Activated CD8-positive, alpha-beta T cell treated with anti-CD3 and anti-CD28 coated beads for 36 hours (primary cell): ENCODE measurements at regions not wholly inside any gene's neighbourhood (a gene's known extent, or its start where the extent isn't known, plus 50 kb on each side); places are given as distances from the start of the nearest gene placed in this dataset.

Experiments
- ATAC-seq: fragments of 200-7000 bp; cut with Tn5 transposase; one replicate; pipeline ENCODE4 v1.10.0; 2021; ENCODE audit warnings: mild to moderate bottlenecking, moderate library complexity
- CTCF ChIA-PET: fragments of 350-600 bp; sonication (Branson Sonifier 250); formaldehyde crosslinking; loops from one replicate; lab custom pipeline; 2021; ENCODE audit warnings: antibody characterized with exemption; lab: Charles Lee
- POLR2A ChIA-PET: fragments of 350-600 bp; sonication (Branson Sonifier 250); formaldehyde crosslinking; loops from one replicate; lab custom pipeline; 2021; ENCODE audit warnings: antibody characterized with exemption; lab: Charles Lee
- DNase-seq: peaks from one replicate; pipeline ENCODE4 v3.0.0-alpha.2; 2020
- H3K27ac Mint-ChIP-seq: one replicate; pipeline ENCODE4 v1.8.0; 2021; ENCODE audit warnings: mild to moderate bottlenecking, mixed read lengths
- H3K27me3 Mint-ChIP-seq: one replicate; pipeline ENCODE4 v1.8.0; 2021; ENCODE audit warnings: mixed read lengths
- H3K36me3 Mint-ChIP-seq: one replicate; pipeline ENCODE4 v1.8.0; 2021; ENCODE audit warnings: low read depth, mixed read lengths
- H3K4me1 Mint-ChIP-seq: one replicate; pipeline ENCODE4 v1.8.0; 2021; ENCODE audit warnings: low read depth, mixed read lengths
- H3K4me3 Mint-ChIP-seq: one replicate; pipeline ENCODE4 v1.8.0; 2021; ENCODE audit warnings: mild to moderate bottlenecking, moderate library complexity, mixed read lengths
- H3K9me3 Mint-ChIP-seq: one replicate; pipeline ENCODE4 v1.8.0; 2021; ENCODE audit warnings: mixed read lengths
- CTCF ChIP-seq: fragments of 200-600 bp; IDR thresholded peaks from one replicate; pipeline ENCODE4 v1.8.0; 2022; ENCODE audit warnings: antibody characterized with exemption, mild to moderate bottlenecking
- intact Hi-C: fragments of 100-400 bp; cut with micrococcal nuclease; formaldehyde crosslinking; loops from one replicate; pipeline ENCODE4 v1.10.0; 2022

- H3K4me3 Mint-ChIP-seq, result no peak overlapping the region
- peaks cover 1% of the 10 kb centered on the region for H3K9me3 Mint-ChIP-seq
- DNase-seq (no peak), ATAC-seq (no peak)
- H3K36me3 Mint-ChIP-seq, result no peaks in the 10 kb centered on the region
- intact Hi-C loops, result no loop called here
- no peak overlapping the region for H3K27ac Mint-ChIP-seq
- no peak for TF ChIP-seq CTCF
- peaks cover 1% of the 10 kb centered on the region for H3K27me3 Mint-ChIP-seq
- ChIA-PET CTCF (interaction anchor here (0.8 kb wide), 1 partner anchor 1238 kb away, joined by 3 read pairs; no protein-coding TSS in a partner anchor), POLR2A (no interaction called here)
- no peaks in the 10 kb centered on the region for H3K4me1 Mint-ChIP-seq
These were observed 185.4 kb upstream of the NCKAP5 start for GRCh38 chr2:133753665-133754064.

GRCh38 chr2:133755480-133756300 lies 187.4 kb upstream of the NCKAP5 start:
- DNase-seq (no peak), ATAC-seq (no peak)
- intact Hi-C loops, result no loop called here
- Mint-ChIP-seq H3K36me3 (no peaks in the 10 kb centered on the region), H3K4me3 (no peak overlapping the region), H3K9me3 (peaks cover 1% of the 10 kb centered on the region), H3K4me1 (no peaks in the 10 kb centered on the region), H3K27ac (no peak overlapping the region), H3K27me3 (peaks cover 1% of the 10 kb centered on the region)
- ChIA-PET CTCF (interaction anchor here (1.2 kb wide), 1 partner anchor 24 kb away, joined by 3 read pairs; no protein-coding TSS in a partner anchor), POLR2A (interaction anchor here (0.6 kb wide), 1 partner anchor 276 kb away, joined by 3 read pairs; no protein-coding TSS in a partner anchor)
- TF ChIP-seq CTCF, result no peak

- ATAC-seq (no peak), DNase-seq (no peak)
- H3K27me3 Mint-ChIP-seq, result peaks cover 1% of the 10 kb centered on the region
- ChIA-PET POLR2A (no interaction called here), CTCF (no interaction called here)
- peaks cover 1% of the 10 kb centered on the region for H3K9me3 Mint-ChIP-seq
- H3K27ac Mint-ChIP-seq, result no peak overlapping the region
- no peak overlapping the region for H3K4me3 Mint-ChIP-seq
- H3K4me1 Mint-ChIP-seq, result no peaks in the 10 kb centered on the region
- TF ChIP-seq CTCF, result no peak
- intact Hi-C loops, result no loop called here
- H3K36me3 Mint-ChIP-seq, result no peaks in the 10 kb centered on the region
These were observed 188.6 kb upstream of the NCKAP5 start for GRCh38 chr2:133756833-133757232.

GRCh38 chr2:133760376-133760775 lies 192.1 kb upstream of the NCKAP5 start:
- DNase-seq (no peak), ATAC-seq (no peak)
- H3K4me1 Mint-ChIP-seq, result no peaks in the 10 kb centered on the region
- CTCF ChIA-PET, result no interaction called here
- intact Hi-C loops, result no loop called here
- H3K27me3 Mint-ChIP-seq, result no peaks in the 10 kb centered on the region
- H3K4me3 Mint-ChIP-seq, result no peak overlapping the region
- H3K27ac Mint-ChIP-seq, result no peak overlapping the region
- no peak for TF ChIP-seq CTCF
- no peaks in the 10 kb centered on the region for H3K36me3 Mint-ChIP-seq
- no peaks in the 10 kb centered on the region for H3K9me3 Mint-ChIP-seq
- POLR2A ChIA-PET, result no interaction called here

- ChIA-PET POLR2A (no interaction called here), CTCF (interaction anchor here (1.6 kb wide), 1 partner anchor 14 kb away, joined by 4 read pairs; no protein-coding TSS in a partner anchor)
- Mint-ChIP-seq H3K4me1 (no peaks in the 10 kb centered on the region), H3K9me3 (no peaks in the 10 kb centered on the region), H3K27me3 (no peaks in the 10 kb centered on the region), H3K36me3 (no peaks in the 10 kb centered on the region), H3K4me3 (no peak overlapping the region), H3K27ac (no peak overlapping the region)
- ATAC-seq (no peak), DNase-seq (no peak)
- TF ChIP-seq CTCF, result no peak
- intact Hi-C loops, result no loop called here
These were observed 197.4 kb upstream of the NCKAP5 start for GRCh38 chr2:133765658-133766057.
